Heart left ventricle (tissue), 13 donors: ENCODE measurements at regions not wholly inside any gene's neighbourhood (a gene's known extent, or its start where the extent isn't known, plus 50 kb on each side); places are given as distances from the start of the nearest gene placed in this dataset.

Source experiments
- POLR2A ChIP-seq, 2 donors: fragments of 450-650 bp; IDR thresholded peaks; one replicate each; pipeline ENCODE4 v1.6.1; 2017; ENCODE audit warnings: antibody characterized with exemption in 2 of 2, mild to moderate bottlenecking in 2 of 2, moderate library complexity in 2 of 2
- TF ChIP-seq, protein P1 (sequence below), 12 donors: fragments of 200-600 bp; sonication (generic) in 4 of 12; IDR thresholded peaks; one replicate each; pipeline versions ENCODE4 v1.5.0 to v1.8.0; 2018 to 2022; ENCODE audit warnings: antibody characterized with exemption in 12 of 12, mild to moderate bottlenecking in 5 of 12
- donor health status: ischemic (EF 13 %, LVEDD 7.1; RV severe dilation, severe dysfunction).
- donor health status: DM: no; HTN: yes; CAD: no.
- donor health status: DM: no; HTN: no; CAD: no.
- donor health status: ischemic (EF 25% LVEDD 6.9; RV normal size, moderate dysfunction).
- donor health status: ischemic (EF 25% LVEDD 5.7; RV mildly dilated, moderate dysfunction).
- donor health status: ischemic (EF 35%, LVEDD 5.7; RV mildly dilated, moderate dysfunction).
- donor health status: nonischemic (EF 11% LVEDD 7.7; RV severe dilation, severe dysfunction).
- donor health status: DM: yes; HTN: yes; CAD: no.
- donor health status: PGD.
- donor health status: ischemic (EF 29% LVEDD 5.4; RV normal size, mild dysfunction).
- donor health status: nonischemic (EF 23%, LVEDD 6.1; RV moderate dilation, normal function).

DNA sequence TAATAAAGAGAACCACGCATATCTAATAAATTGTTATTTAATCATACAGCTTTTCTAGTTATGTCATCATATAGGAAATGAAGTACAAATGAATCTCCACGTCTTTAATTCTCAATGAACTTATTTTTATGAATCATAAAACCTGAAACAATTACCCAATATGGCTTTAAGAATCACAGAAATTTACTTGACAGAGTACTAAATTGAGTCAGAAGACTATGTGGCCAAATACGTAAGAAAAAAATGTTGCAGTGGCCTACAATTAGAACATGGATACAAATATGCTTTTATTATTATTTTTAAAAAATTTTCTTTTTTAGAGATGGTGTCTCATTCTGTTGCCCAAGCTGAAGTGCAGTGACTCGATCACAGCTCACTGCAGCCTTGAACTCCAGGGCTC, 584.7 kb upstream of the SLC35B3 start:
- TF ChIP-seq, protein P1, sequence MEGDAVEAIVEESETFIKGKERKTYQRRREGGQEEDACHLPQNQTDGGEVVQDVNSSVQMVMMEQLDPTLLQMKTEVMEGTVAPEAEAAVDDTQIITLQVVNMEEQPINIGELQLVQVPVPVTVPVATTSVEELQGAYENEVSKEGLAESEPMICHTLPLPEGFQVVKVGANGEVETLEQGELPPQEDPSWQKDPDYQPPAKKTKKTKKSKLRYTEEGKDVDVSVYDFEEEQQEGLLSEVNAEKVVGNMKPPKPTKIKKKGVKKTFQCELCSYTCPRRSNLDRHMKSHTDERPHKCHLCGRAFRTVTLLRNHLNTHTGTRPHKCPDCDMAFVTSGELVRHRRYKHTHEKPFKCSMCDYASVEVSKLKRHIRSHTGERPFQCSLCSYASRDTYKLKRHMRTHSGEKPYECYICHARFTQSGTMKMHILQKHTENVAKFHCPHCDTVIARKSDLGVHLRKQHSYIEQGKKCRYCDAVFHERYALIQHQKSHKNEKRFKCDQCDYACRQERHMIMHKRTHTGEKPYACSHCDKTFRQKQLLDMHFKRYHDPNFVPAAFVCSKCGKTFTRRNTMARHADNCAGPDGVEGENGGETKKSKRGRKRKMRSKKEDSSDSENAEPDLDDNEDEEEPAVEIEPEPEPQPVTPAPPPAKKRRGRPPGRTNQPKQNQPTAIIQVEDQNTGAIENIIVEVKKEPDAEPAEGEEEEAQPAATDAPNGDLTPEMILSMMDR (IDR thresholded peaks at IDR 0.05): no peak
- TF ChIP-seq POLR2A (IDR thresholded peaks at IDR 0.05): no peak
